WTC11 (cell line): ENCODE measurements at regions not wholly inside any gene's neighbourhood (a gene's known extent, or its start where the extent isn't known, plus 50 kb on each side); places are given as distances from the start of the nearest gene placed in this dataset.

Source experiments
- ATAC-seq: fragments of 200-7000 bp; cut with Tn5 transposase; 2 replicates; pipeline ENCODE4 v1.10.0; 2021; ENCODE audit warnings: mild to moderate bottlenecking, moderate library complexity
- CTCF ChIA-PET: fragments of 300-600 bp; sonication (Branson Sonifier 250); formaldehyde crosslinking; loops from one replicate; lab custom pipeline; 2021; ENCODE audit warnings: antibody characterized with exemption; lab: Charles Lee
- POLR2A ChIA-PET: fragments of 350-600 bp; sonication (Branson Sonifier 250); formaldehyde crosslinking; loops from one replicate; lab custom pipeline; 2021; ENCODE audit warnings: antibody characterized with exemption; lab: Charles Lee
- DNase-seq: peaks from one replicate; pipeline ENCODE4 v3.0.0; 2021; ENCODE audit warnings: low spot score
- H3K27ac Mint-ChIP-seq: 2 replicates; pipeline ENCODE4 v1.8.0; 2021; ENCODE audit warnings: mixed read lengths
- H3K27me3 Mint-ChIP-seq: 2 replicates; pipeline ENCODE4 v1.8.0; 2021; ENCODE audit warnings: low read depth, mild to moderate bottlenecking, moderate library complexity, mixed read lengths
- H3K36me3 Mint-ChIP-seq: 2 replicates; pipeline ENCODE4 v1.8.0; 2021; ENCODE audit warnings: mixed read lengths
- H3K4me1 Mint-ChIP-seq: 2 replicates; pipeline ENCODE4 v1.8.0; 2022; ENCODE audit warnings: mixed read lengths
- H3K4me3 Mint-ChIP-seq: 2 replicates; pipeline ENCODE4 v1.8.0; 2021; ENCODE audit warnings: mild to moderate bottlenecking, moderate library complexity, mixed read lengths
- H3K9me3 Mint-ChIP-seq: 2 replicates; pipeline ENCODE4 v1.8.0; 2021; ENCODE audit warnings: mixed read lengths
- CBFB ChIP-seq: sonication (generic); formaldehyde crosslinking; IDR thresholded peaks from 2 replicates; pipeline ENCODE4 v1.8.1; 2022; ENCODE audit warnings: mild to moderate bottlenecking, low read depth, missing genetic modification reagents
- CREB1 ChIP-seq: sonication (generic); formaldehyde crosslinking; IDR thresholded peaks from 2 replicates; pipeline ENCODE4 v1.8.0; 2023; ENCODE audit warnings: mild to moderate bottlenecking, missing genetic modification reagents
- CREM ChIP-seq: sonication (generic); formaldehyde crosslinking; IDR thresholded peaks from 2 replicates; pipeline ENCODE4 v1.8.1; 2022; ENCODE audit warnings: mild to moderate bottlenecking, missing genetic modification reagents, moderate library complexity
- ESRRA ChIP-seq: sonication (generic); formaldehyde crosslinking; IDR thresholded peaks from 2 replicates; pipeline ENCODE4 v1.8.1; 2022; ENCODE audit warnings: mild to moderate bottlenecking, missing genetic modification reagents, borderline replicate concordance
- GTF2I ChIP-seq: fragments of 250-450 bp; sonication (Bioruptor Pico); conservative IDR thresholded peaks from 2 replicates; pipeline ENCODE4 v1.4.0; 2021; ENCODE audit warnings: mild to moderate bottlenecking
- JAZF1 ChIP-seq: fragments of 250-450 bp; sonication (Bioruptor Pico); IDR thresholded peaks from 2 replicates; pipeline ENCODE4 v1.9.0; 2021; ENCODE audit warnings: moderate library complexity, mild to moderate bottlenecking, inconsistent platforms
- PRRX2 ChIP-seq: fragments of 250-450 bp; sonication (Bioruptor Pico); IDR thresholded peaks from 2 replicates; pipeline ENCODE4 v1.8.0; 2021; ENCODE audit warnings: mild to moderate bottlenecking
- ZBTB21 ChIP-seq: sonication (generic); formaldehyde crosslinking; IDR thresholded peaks from 2 replicates; pipeline ENCODE4 v1.8.1; 2023; ENCODE audit warnings: mild to moderate bottlenecking, missing genetic modification reagents, borderline replicate concordance
- ZNF121 ChIP-seq: sonication (generic); formaldehyde crosslinking; IDR thresholded peaks from 2 replicates; pipeline ENCODE4 v1.8.0; 2023; ENCODE audit warnings: missing genetic modification reagents
- ZNF138 ChIP-seq: sonication (generic); formaldehyde crosslinking; conservative IDR thresholded peaks from 2 replicates; pipeline ENCODE4 v1.8.1; 2022; ENCODE audit warnings: mild to moderate bottlenecking, moderate library complexity, missing genetic modification reagents
- ZNF232 ChIP-seq: sonication (generic); formaldehyde crosslinking; IDR thresholded peaks from 2 replicates; pipeline ENCODE4 v1.8.0; 2022; ENCODE audit warnings: mild to moderate bottlenecking, missing genetic modification reagents
- ZNF263 ChIP-seq: sonication (generic); formaldehyde crosslinking; IDR thresholded peaks from 2 replicates; pipeline ENCODE4 v1.8.1; 2022; ENCODE audit warnings: low read depth, mild to moderate bottlenecking, moderate library complexity, missing genetic modification reagents
- ZNF317 ChIP-seq: sonication (generic); formaldehyde crosslinking; IDR thresholded peaks from 2 replicates; pipeline ENCODE4 v1.8.1; 2023; ENCODE audit warnings: low read depth, mild to moderate bottlenecking, moderate library complexity, missing genetic modification reagents, borderline replicate concordance
- ZNF416 ChIP-seq: fragments of 250-450 bp; sonication (Bioruptor Pico); IDR thresholded peaks from 2 replicates; pipeline ENCODE4 v1.9.0; 2021; ENCODE audit warnings: mild to moderate bottlenecking, inconsistent platforms
- TF ChIP-seq, protein P1 (sequence below): fragments of 250-450 bp; sonication (Bioruptor Pico); IDR thresholded peaks from 2 replicates; pipeline ENCODE4 v1.9.0; 2021; ENCODE audit warnings: mild to moderate bottlenecking, borderline replicate concordance
- TF ChIP-seq, protein P2 (sequence below): sonication (generic); formaldehyde crosslinking; IDR thresholded peaks from 2 replicates; pipeline ENCODE4 v1.8.1; 2022; ENCODE audit warnings: mild to moderate bottlenecking, missing genetic modification reagents, moderate library complexity, borderline replicate concordance
- TF ChIP-seq, protein P3 (sequence below): sonication (generic); formaldehyde crosslinking; IDR thresholded peaks from 2 replicates; pipeline ENCODE4 v1.8.1; 2023; ENCODE audit warnings: mild to moderate bottlenecking, moderate library complexity, missing genetic modification reagents
- TF ChIP-seq, protein P4 (sequence below): sonication (generic); formaldehyde crosslinking; IDR thresholded peaks from 2 replicates; pipeline ENCODE4 v1.8.1; 2023; ENCODE audit warnings: mild to moderate bottlenecking, missing genetic modification reagents, borderline replicate concordance
- TF ChIP-seq, protein P5 (sequence below): sonication (generic); formaldehyde crosslinking; IDR thresholded peaks from 2 replicates; pipeline ENCODE4 v1.8.0; 2022; ENCODE audit warnings: missing genetic modification reagents
- TF ChIP-seq, protein P6 (sequence below): sonication (generic); formaldehyde crosslinking; IDR thresholded peaks from 2 replicates; pipeline ENCODE4 v1.8.1; 2023; ENCODE audit warnings: mild to moderate bottlenecking, missing genetic modification reagents

DNA sequence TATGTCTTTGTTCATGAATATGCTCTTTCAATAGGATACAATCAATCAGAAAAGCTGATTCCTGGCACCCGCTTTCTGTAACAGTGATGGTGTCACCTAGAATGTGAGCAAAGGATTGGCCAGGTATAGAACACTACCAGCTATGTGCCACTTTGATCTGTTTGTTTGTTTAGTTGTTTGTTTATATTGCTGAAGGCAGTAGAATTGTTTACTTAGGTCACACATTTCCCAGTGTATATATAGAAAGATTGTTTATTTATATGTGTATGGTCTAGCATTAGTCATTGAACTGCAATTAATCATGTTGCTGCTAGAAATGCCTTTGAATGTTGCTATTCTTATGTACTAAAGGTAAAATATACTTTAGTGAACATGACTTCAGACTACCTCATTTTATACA, 1678.6 kb upstream of the CELF4 start (continued):
- no peak for TF ChIP-seq ZNF232 (CRISPR knock-in tag)
- no peak for TF ChIP-seq CREM
- no peak for TF ChIP-seq JAZF1 (CRISPR knock-in tag)

DNA sequence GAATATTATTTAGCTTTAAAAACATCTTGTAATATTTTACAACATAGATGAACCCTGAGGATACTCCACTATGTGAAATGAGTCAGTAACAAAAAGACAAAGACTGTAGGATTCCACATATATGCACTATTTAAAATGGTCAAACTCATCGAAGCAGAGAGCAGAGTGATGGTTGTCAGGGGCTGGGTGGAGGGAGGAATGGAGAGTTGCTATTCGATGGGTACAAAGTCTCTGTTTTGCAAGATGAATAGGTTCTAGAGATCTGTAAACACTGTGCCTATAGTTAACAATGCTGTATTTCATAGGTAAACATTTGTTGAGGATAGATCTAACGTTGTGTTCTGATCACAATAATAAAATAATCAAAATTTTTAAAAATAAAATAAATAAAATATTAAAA, 1675.9 kb upstream of the CELF4 start:
- Mint-ChIP-seq H3K27ac (no peak overlapping the region), H3K4me3 (no peak overlapping the region), H3K9me3 (no peaks in the 10 kb centered on the region), H3K27me3 (no peaks in the 10 kb centered on the region), H3K4me1 (no peaks in the 10 kb centered on the region), H3K36me3 (no peaks in the 10 kb centered on the region)
- CTCF ChIA-PET, result no interaction called here
- POLR2A ChIA-PET, result no interaction called here
- ATAC-seq (no peak), DNase-seq (no peak)
- TF ChIP-seq ZBTB21 (CRISPR knock-in tag) (no peak), CBFB (no peak), ZNF416 (CRISPR knock-in tag) (no peak), ZNF121 (CRISPR knock-in tag) (no peak), ZNF263 (no peak), GTF2I (no peak), ESRRA (CRISPR knock-in tag) (no peak), CREB1 (CRISPR knock-in tag) (no peak), ZNF138 (CRISPR knock-in tag) (no peak), PRRX2 (CRISPR knock-in tag) (no peak), ZNF317 (CRISPR knock-in tag) (no peak)
- TF ChIP-seq, protein P1, sequence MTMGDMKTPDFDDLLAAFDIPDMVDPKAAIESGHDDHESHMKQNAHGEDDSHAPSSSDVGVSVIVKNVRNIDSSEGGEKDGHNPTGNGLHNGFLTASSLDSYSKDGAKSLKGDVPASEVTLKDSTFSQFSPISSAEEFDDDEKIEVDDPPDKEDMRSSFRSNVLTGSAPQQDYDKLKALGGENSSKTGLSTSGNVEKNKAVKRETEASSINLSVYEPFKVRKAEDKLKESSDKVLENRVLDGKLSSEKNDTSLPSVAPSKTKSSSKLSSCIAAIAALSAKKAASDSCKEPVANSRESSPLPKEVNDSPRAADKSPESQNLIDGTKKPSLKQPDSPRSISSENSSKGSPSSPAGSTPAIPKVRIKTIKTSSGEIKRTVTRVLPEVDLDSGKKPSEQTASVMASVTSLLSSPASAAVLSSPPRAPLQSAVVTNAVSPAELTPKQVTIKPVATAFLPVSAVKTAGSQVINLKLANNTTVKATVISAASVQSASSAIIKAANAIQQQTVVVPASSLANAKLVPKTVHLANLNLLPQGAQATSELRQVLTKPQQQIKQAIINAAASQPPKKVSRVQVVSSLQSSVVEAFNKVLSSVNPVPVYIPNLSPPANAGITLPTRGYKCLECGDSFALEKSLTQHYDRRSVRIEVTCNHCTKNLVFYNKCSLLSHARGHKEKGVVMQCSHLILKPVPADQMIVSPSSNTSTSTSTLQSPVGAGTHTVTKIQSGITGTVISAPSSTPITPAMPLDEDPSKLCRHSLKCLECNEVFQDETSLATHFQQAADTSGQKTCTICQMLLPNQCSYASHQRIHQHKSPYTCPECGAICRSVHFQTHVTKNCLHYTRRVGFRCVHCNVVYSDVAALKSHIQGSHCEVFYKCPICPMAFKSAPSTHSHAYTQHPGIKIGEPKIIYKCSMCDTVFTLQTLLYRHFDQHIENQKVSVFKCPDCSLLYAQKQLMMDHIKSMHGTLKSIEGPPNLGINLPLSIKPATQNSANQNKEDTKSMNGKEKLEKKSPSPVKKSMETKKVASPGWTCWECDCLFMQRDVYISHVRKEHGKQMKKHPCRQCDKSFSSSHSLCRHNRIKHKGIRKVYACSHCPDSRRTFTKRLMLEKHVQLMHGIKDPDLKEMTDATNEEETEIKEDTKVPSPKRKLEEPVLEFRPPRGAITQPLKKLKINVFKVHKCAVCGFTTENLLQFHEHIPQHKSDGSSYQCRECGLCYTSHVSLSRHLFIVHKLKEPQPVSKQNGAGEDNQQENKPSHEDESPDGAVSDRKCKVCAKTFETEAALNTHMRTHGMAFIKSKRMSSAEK (CRISPR knock-in tag), result no peak
- TF ChIP-seq, protein P2, sequence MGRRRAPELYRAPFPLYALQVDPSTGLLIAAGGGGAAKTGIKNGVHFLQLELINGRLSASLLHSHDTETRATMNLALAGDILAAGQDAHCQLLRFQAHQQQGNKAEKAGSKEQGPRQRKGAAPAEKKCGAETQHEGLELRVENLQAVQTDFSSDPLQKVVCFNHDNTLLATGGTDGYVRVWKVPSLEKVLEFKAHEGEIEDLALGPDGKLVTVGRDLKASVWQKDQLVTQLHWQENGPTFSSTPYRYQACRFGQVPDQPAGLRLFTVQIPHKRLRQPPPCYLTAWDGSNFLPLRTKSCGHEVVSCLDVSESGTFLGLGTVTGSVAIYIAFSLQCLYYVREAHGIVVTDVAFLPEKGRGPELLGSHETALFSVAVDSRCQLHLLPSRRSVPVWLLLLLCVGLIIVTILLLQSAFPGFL, result no peak
- TF ChIP-seq, protein P3, sequence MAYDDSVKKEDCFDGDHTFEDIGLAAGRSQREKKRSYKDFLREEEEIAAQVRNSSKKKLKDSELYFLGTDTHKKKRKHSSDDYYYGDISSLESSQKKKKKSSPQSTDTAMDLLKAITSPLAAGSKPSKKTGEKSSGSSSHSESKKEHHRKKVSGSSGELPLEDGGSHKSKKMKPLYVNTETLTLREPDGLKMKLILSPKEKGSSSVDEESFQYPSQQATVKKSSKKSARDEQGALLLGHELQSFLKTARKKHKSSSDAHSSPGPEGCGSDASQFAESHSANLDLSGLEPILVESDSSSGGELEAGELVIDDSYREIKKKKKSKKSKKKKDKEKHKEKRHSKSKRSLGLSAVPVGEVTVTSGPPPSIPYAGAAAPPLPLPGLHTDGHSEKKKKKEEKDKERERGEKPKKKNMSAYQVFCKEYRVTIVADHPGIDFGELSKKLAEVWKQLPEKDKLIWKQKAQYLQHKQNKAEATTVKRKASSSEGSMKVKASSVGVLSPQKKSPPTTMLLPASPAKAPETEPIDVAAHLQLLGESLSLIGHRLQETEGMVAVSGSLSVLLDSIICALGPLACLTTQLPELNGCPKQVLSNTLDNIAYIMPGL (CRISPR knock-in tag), result no peak
- TF ChIP-seq, protein P4, sequence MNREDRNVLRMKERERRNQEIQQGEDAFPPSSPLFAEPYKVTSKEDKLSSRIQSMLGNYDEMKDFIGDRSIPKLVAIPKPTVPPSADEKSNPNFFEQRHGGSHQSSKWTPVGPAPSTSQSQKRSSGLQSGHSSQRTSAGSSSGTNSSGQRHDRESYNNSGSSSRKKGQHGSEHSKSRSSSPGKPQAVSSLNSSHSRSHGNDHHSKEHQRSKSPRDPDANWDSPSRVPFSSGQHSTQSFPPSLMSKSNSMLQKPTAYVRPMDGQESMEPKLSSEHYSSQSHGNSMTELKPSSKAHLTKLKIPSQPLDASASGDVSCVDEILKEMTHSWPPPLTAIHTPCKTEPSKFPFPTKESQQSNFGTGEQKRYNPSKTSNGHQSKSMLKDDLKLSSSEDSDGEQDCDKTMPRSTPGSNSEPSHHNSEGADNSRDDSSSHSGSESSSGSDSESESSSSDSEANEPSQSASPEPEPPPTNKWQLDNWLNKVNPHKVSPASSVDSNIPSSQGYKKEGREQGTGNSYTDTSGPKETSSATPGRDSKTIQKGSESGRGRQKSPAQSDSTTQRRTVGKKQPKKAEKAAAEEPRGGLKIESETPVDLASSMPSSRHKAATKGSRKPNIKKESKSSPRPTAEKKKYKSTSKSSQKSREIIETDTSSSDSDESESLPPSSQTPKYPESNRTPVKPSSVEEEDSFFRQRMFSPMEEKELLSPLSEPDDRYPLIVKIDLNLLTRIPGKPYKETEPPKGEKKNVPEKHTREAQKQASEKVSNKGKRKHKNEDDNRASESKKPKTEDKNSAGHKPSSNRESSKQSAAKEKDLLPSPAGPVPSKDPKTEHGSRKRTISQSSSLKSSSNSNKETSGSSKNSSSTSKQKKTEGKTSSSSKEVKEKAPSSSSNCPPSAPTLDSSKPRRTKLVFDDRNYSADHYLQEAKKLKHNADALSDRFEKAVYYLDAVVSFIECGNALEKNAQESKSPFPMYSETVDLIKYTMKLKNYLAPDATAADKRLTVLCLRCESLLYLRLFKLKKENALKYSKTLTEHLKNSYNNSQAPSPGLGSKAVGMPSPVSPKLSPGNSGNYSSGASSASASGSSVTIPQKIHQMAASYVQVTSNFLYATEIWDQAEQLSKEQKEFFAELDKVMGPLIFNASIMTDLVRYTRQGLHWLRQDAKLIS (CRISPR knock-in tag), result no peak
- TF ChIP-seq, protein P5, sequence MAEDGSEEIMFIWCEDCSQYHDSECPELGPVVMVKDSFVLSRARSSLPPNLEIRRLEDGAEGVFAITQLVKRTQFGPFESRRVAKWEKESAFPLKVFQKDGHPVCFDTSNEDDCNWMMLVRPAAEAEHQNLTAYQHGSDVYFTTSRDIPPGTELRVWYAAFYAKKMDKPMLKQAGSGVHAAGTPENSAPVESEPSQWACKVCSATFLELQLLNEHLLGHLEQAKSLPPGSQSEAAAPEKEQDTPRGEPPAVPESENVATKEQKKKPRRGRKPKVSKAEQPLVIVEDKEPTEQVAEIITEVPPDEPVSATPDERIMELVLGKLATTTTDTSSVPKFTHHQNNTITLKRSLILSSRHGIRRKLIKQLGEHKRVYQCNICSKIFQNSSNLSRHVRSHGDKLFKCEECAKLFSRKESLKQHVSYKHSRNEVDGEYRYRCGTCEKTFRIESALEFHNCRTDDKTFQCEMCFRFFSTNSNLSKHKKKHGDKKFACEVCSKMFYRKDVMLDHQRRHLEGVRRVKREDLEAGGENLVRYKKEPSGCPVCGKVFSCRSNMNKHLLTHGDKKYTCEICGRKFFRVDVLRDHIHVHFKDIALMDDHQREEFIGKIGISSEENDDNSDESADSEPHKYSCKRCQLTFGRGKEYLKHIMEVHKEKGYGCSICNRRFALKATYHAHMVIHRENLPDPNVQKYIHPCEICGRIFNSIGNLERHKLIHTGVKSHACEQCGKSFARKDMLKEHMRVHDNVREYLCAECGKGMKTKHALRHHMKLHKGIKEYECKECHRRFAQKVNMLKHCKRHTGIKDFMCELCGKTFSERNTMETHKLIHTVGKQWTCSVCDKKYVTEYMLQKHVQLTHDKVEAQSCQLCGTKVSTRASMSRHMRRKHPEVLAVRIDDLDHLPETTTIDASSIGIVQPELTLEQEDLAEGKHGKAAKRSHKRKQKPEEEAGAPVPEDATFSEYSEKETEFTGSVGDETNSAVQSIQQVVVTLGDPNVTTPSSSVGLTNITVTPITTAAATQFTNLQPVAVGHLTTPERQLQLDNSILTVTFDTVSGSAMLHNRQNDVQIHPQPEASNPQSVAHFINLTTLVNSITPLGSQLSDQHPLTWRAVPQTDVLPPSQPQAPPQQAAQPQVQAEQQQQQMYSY (CRISPR knock-in tag), result no peak
- TF ChIP-seq, protein P6, sequence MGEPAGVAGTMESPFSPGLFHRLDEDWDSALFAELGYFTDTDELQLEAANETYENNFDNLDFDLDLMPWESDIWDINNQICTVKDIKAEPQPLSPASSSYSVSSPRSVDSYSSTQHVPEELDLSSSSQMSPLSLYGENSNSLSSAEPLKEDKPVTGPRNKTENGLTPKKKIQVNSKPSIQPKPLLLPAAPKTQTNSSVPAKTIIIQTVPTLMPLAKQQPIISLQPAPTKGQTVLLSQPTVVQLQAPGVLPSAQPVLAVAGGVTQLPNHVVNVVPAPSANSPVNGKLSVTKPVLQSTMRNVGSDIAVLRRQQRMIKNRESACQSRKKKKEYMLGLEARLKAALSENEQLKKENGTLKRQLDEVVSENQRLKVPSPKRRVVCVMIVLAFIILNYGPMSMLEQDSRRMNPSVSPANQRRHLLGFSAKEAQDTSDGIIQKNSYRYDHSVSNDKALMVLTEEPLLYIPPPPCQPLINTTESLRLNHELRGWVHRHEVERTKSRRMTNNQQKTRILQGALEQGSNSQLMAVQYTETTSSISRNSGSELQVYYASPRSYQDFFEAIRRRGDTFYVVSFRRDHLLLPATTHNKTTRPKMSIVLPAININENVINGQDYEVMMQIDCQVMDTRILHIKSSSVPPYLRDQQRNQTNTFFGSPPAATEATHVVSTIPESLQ (CRISPR knock-in tag), result no peak
